Kasumi-1 (cell line): ENCODE measurements at regions not wholly inside any gene's neighbourhood (a gene's known extent, or its start where the extent isn't known, plus 50 kb on each side); places are given as distances from the start of the nearest gene placed in this dataset.

Experiments
- DNase-seq, 2 experiments: peaks; one replicate each; lab custom pipeline; 2025; lab: John Stamatoyannopoulos, UW

GRCh38 chr16:11473728-11474127 is 113.0 kb downstream of the LITAF start:
- no peak for DNase-seq

DNA sequence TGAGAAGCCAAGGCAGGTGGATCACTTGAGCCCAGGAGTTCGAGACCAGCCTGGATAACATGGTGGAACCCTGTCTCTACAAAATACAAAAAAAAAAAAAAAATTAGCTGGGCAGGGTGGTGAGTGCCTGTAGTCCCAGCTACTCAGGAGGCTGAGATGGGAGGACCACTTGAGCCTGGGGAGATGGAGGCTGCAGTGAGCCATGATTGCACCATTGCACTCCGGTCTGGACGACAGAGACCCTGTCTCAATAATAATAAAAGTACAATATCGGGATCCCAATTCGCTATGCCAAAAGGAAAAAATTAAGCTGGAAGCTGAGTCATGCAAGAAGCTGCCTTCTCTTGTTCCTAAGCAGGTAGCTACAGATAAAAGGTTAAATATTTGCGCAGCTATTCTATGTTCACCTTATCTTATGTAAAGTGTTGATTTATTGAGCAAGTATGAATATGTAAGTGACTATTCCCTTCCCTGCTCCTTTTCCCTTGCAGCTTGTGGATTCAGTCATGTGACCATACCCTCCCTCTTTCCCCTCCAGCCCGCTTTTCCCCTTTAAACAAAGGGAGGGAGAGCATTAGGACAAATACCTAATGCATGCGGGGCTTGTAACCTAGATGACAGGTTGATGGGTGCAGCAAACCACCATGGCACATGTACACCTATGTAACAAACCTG is 112.0 kb downstream of the LITAF start:
- no peak for DNase-seq

GRCh38 chr16:11475896-11476630 is 110.7 kb downstream of the LITAF start:
- DNase-seq: no peak

- DNase-seq: no peak
These were observed 110.0 kb downstream of the LITAF start for GRCh38 chr16:11476676-11477075.

DNA sequence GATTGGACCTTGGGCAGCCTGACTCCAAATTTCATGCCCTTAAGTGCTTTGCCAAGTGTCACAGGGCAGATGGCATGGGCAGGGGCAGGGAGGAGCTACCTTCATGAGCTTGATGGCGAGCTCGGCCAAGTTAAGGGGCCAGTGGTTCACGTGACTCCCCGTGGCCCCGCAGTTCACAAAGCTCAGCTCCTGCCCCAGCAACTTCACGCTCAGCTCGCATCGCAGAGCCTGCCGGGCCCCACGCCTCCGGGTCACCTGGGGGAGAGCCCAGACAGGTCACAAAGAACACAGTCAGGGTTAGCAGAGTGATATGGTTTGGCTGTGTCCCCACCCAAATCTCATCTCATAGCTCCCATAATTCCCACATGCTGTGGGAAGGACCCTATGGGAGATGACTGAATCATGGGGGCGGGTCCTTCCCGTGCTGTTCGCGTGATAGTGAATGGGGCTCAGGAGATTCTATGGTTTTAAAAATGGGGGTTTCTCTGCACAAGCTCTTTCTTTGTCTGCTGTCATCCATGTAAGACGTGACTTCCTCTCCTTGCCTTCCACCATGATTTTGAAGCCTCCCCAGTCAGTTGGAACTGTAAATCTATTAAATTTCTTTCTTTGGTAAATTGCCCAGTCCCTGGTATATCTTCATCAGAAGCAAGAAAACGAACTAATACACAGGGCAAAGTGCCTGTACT is 108.1 kb downstream of the LITAF start:
- DNase-seq: no peak

- no peak for DNase-seq
These were observed 106.8 kb downstream of the LITAF start for GRCh38 chr16:11479916-11480315.

- DNase-seq: no peak
These were observed 106.1 kb downstream of the LITAF start for GRCh38 chr16:11480634-11481033.

- no peak for DNase-seq
These were observed 104.7 kb downstream of the LITAF start for GRCh38 chr16:11481987-11482386.

DNA sequence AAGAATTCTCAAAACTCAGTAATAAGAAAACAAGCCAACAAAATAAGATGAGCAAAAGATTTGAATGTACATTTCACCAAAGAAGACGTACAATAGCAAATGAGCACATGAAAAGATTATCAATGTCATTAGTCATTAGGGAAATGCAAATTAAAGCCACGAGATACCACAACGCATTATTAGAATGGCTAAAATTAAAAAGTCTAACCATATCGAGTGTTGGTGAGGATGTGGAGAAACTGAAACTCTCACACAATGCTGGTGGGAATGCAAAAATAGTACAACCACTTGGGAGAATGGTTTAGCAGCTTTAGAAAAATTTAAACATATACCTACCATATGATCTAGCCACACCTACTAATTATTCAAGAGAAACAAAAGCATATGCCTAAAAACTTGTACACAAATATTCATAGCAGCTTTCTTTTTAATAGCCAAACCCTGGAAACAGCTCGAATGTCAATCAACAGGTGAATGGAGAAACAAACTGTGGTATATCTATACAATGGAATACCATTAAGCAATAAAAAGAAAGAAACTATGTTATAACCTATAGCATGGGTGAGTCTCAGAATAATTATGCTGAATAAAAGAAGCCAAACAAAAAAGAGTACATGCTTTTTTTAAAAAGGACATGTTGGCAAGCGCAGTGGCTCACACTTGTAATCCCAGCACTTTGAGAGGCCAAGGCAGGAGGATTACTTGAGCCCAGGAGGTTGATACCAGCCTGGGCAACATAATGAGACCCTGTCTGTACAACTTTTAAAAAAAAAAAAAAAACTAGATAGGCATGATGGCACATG is 103.6 kb downstream of the LITAF start:
- DNase-seq: no peak

- no peak for DNase-seq
These were observed 101.9 kb downstream of the LITAF start for GRCh38 chr16:11484691-11485258.

- DNase-seq: no peak
These were observed 101.0 kb downstream of the LITAF start for GRCh38 chr16:11485676-11486075.

- no peak for DNase-seq
These were observed 99.4 kb downstream of the LITAF start for GRCh38 chr16:11487289-11487688.

GRCh38 chr16:11488304-11488703 is 98.4 kb downstream of the LITAF start:
- no peak for DNase-seq

DNA sequence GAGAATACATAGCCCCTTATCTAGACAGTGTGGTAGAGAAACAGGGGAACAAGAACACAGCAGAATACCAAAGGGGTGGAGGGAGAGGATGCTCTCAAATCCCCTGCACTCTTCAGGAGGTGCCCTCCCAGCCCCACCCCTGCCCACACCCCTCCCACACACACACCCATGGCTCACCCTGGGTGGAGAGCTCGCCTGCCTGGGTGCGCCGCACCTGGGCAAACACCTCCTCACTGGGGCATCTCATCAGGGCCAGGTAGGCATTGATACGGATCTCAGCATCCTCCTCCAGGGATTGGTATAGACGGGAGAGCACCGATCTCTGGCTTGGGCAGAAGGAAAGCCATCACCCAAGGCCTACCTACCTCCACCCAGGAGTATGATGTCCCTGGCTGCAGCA is 95.2 kb downstream of the LITAF start:
- no peak for DNase-seq

DNA sequence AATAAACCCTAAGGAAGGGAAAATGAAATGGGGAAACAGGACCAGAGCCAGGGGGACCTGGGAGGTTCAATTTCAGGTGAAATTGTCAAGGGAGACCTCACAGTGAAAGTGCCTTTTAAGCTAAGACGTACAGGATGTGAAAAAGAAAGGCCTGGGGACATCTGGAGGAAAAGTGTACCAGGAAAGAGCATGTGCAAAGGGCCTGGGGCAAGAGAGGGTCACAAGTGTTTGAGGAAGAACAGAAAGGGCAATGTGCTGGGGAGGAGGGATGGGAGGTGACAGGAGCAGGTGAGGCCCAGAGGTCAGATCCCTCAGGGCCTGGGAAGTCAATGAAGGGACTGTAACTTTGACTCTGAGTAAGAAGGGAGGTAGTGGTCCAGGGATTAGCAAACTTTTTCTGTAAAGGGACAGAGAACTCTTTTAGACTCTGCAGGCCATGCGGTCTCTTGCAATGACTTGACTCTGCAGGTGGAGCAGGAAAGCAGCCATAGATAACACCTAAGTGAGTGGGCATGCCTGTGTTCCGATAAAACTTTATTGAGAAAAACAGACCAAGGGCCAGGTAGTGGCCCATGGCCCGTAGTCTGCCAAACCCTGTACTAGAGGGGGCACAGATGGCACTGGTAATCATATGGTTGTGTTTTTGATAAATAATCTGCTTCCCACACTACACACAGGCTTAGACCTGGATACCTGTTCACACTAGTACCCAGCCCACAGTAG is 93.8 kb downstream of the LITAF start:
- DNase-seq: no peak

DNA sequence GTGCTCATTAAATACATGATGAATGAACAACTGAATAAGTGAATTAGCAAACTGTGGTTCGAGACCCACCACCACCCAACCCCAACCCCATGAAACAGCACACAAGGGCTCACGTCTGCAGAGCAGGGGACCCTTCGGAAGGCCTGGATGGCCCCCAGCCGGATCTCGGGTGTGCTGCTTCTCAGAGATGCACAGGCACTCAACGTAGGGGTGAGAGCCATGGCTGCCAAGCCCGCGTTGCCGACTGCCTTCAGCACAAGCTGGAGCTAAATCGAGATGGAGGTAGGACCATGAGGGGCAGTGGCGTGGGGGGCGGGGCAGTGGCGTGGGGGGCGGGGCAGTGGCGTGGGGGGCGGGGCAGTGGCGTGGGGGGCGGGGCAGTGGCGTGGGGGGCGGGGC is 93.2 kb downstream of the LITAF start:
- DNase-seq: no peak

DNA sequence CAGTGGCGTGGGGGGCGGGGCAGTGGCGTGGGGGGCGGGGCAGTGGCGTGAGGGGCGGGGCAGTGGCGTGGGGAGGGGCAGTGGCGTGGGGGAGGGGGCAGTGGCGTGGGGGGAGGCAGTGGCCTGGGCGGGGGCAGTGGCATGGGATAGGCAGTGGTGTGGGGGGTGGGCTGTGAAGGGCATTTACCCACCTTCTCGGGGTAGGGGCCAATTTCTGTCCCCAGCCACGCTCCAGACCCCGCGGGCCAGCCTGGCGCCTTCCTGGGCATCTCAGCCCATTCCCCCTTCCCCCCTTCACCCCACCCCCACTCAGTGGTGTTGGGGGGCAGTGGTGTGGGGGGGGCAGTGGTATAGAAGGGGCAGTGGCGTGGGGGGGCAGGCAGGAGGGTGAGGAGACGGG is 92.7 kb downstream of the LITAF start:
- no peak for DNase-seq

- no peak for DNase-seq
These were observed 92.3 kb downstream of the LITAF start for GRCh38 chr16:11494433-11494832.

GRCh38 chr16:11495066-11495407 is 91.7 kb downstream of the LITAF start:
- no peak for DNase-seq
